ENCODE measurements at regions not wholly inside any gene's neighbourhood (a gene's known extent, or its start where the extent isn't known, plus 50 kb on each side); places are given as distances from the start of the nearest gene placed in this dataset.
"Not testable (repeated sequence)": the region's sequence is repeated elsewhere in the genome, so short reads cannot be mapped to it uniquely, and the experiment has no call there.

- H3K36me3 ChIP-seq (ENCODE audit: control insufficient read depth, insufficient read depth, low read length) = no peaks in the 10 kb centered on the region
- TF ChIP-seq EZH2 (IDR thresholded peaks at IDR 0.05; ENCODE audit: low read length, missing control alignments) (no peak), CTCF (conservative IDR thresholded peaks at IDR 0.05 in 1 of 2, IDR thresholded peaks at IDR 0.05 in 1 of 2; ENCODE audit: low read depth in 1 of 2, low read length in 2 of 2) (no peak)
- no peak overlapping the region for H3K27ac ChIP-seq (ENCODE audit: insufficient read depth, low read length)
- no peak overlapping the region for H2AFZ ChIP-seq (ENCODE audit: low read length)
- no peak overlapping the region for H3K4me3 ChIP-seq (replicated peaks in 1 of 4; ENCODE audit: control extremely low read depth in 1 of 4, insufficient read depth in 1 of 4, low read depth in 3 of 4, low read length in 4 of 4)
- H3K79me2 ChIP-seq (ENCODE audit: control insufficient read depth, insufficient read depth, low read length) = no peaks in the 10 kb centered on the region
- DNase-seq (ENCODE audit: low read depth in 2 of 2) = no peak
- H3K4me2 ChIP-seq (ENCODE audit: extremely low read depth, insufficient read depth, low read length) = no peak overlapping the region
- no peaks in the 10 kb centered on the region for H3K9me3 ChIP-seq (ENCODE audit: control insufficient read depth, insufficient read depth, low read depth, low read length)
- H3K9ac ChIP-seq (ENCODE audit: insufficient read depth, low read length) = no peak overlapping the region
- H3K27me3 ChIP-seq (ENCODE audit: control insufficient read depth, insufficient read depth, low read length) = no peaks in the 10 kb centered on the region
- no peaks in the 10 kb centered on the region for H3K4me1 ChIP-seq (ENCODE audit: control insufficient read depth, extremely low read depth, insufficient read depth, low read length)
- H4K20me1 ChIP-seq (ENCODE audit: control insufficient read depth, extremely low read depth, insufficient read depth, low read length) = no peaks in the 10 kb centered on the region
Measured at GRCh38 chr5:50606179-50606578, 60.3 kb upstream of the PARP8 start.

GRCh38 chr5:50607456-50607855 is 59.0 kb upstream of the PARP8 start:
- DNase-seq (ENCODE audit: low read depth in 2 of 2); H3K4me3 ChIP-seq (replicated peaks in 1 of 4; ENCODE audit: control extremely low read depth in 1 of 4, insufficient read depth in 1 of 4, low read depth in 3 of 4, low read length in 4 of 4); H4K20me1 ChIP-seq (ENCODE audit: control insufficient read depth, extremely low read depth, insufficient read depth, low read length); H3K9me3 ChIP-seq (ENCODE audit: control insufficient read depth, insufficient read depth, low read depth, low read length); H3K4me2 ChIP-seq (ENCODE audit: extremely low read depth, insufficient read depth, low read length); H3K79me2 ChIP-seq (ENCODE audit: control insufficient read depth, insufficient read depth, low read length); H3K36me3 ChIP-seq (ENCODE audit: control insufficient read depth, insufficient read depth, low read length); H3K27ac ChIP-seq (ENCODE audit: insufficient read depth, low read length); H2AFZ ChIP-seq (ENCODE audit: low read length); H3K9ac ChIP-seq (ENCODE audit: insufficient read depth, low read length); H3K4me1 ChIP-seq (ENCODE audit: control insufficient read depth, extremely low read depth, insufficient read depth, low read length); H3K27me3 ChIP-seq (ENCODE audit: control insufficient read depth, insufficient read depth, low read length): not testable (repeated sequence)

GRCh38 chr5:50607953-50608705 is 58.3 kb upstream of the PARP8 start:
- not testable (repeated sequence) for H4K20me1 ChIP-seq (ENCODE audit: control insufficient read depth, extremely low read depth, insufficient read depth, low read length); H3K79me2 ChIP-seq (ENCODE audit: control insufficient read depth, insufficient read depth, low read length); H2AFZ ChIP-seq (ENCODE audit: low read length); H3K9ac ChIP-seq (ENCODE audit: insufficient read depth, low read length); H3K9me3 ChIP-seq (ENCODE audit: control insufficient read depth, insufficient read depth, low read depth, low read length); H3K27ac ChIP-seq (ENCODE audit: insufficient read depth, low read length); H3K4me3 ChIP-seq (replicated peaks in 1 of 4; ENCODE audit: control extremely low read depth in 1 of 4, insufficient read depth in 1 of 4, low read depth in 3 of 4, low read length in 4 of 4); H3K4me1 ChIP-seq (ENCODE audit: control insufficient read depth, extremely low read depth, insufficient read depth, low read length); DNase-seq (ENCODE audit: low read depth in 2 of 2); H3K4me2 ChIP-seq (ENCODE audit: extremely low read depth, insufficient read depth, low read length); H3K27me3 ChIP-seq (ENCODE audit: control insufficient read depth, insufficient read depth, low read length); H3K36me3 ChIP-seq (ENCODE audit: control insufficient read depth, insufficient read depth, low read length)

- not testable (repeated sequence) for H2AFZ ChIP-seq (ENCODE audit: low read length); H3K4me3 ChIP-seq (replicated peaks in 1 of 4; ENCODE audit: control extremely low read depth in 1 of 4, insufficient read depth in 1 of 4, low read depth in 3 of 4, low read length in 4 of 4); H3K9me3 ChIP-seq (ENCODE audit: control insufficient read depth, insufficient read depth, low read depth, low read length); H3K79me2 ChIP-seq (ENCODE audit: control insufficient read depth, insufficient read depth, low read length); H3K27me3 ChIP-seq (ENCODE audit: control insufficient read depth, insufficient read depth, low read length); H3K36me3 ChIP-seq (ENCODE audit: control insufficient read depth, insufficient read depth, low read length); H3K4me2 ChIP-seq (ENCODE audit: extremely low read depth, insufficient read depth, low read length); H3K9ac ChIP-seq (ENCODE audit: insufficient read depth, low read length); DNase-seq (ENCODE audit: low read depth in 2 of 2); H3K27ac ChIP-seq (ENCODE audit: insufficient read depth, low read length); H4K20me1 ChIP-seq (ENCODE audit: control insufficient read depth, extremely low read depth, insufficient read depth, low read length); H3K4me1 ChIP-seq (ENCODE audit: control insufficient read depth, extremely low read depth, insufficient read depth, low read length)
Measured at GRCh38 chr5:50613057-50613456, 53.4 kb upstream of the PARP8 start.

Measured in fibroblast of lung (primary cell).